PC-3 (cell line): ENCODE measurements at regions not wholly inside any gene's neighbourhood (a gene's known extent, or its start where the extent isn't known, plus 50 kb on each side); places are given as distances from the start of the nearest gene placed in this dataset.

Experiments used
- ATAC-seq: fragments of 200-7000 bp; cut with Tn5 transposase; 2 replicates; pipeline ENCODE4 v1.9.1; 2020; ENCODE audit warnings: mild to moderate bottlenecking, moderate library complexity
- BruUV-seq: library from RNA; stranded (reverse); fragments of 400-500 nt; replicated peaks from 2 replicates; lab custom pipeline; 2021; lab: Mats Ljungman, UMichigan
- CTCF ChIA-PET: fragments of 300-600 bp; sonication (Branson Sonifier 250); formaldehyde crosslinking; loops from one replicate; lab custom pipeline; 2022; ENCODE audit warnings: antibody characterized with exemption; lab: Charles Lee
- POLR2A ChIA-PET: fragments of 300-600 bp; sonication (Branson Sonifier 250); formaldehyde crosslinking; loops from one replicate; lab custom pipeline; 2022; ENCODE audit warnings: antibody characterized with exemption; ENCODE audit not compliant: unreplicated experiment; lab: Charles Lee
- DNase-seq: peaks from one replicate; pipeline ENCODE4 v3.0.0-alpha.2; 2015
- H2AFZ ChIP-seq: fragments of 300-600 bp; sonication (generic); 2 replicates; pipeline ENCODE4 v1.6.0; 2016; ENCODE audit warnings: antibody characterized with exemption, low read length
- H3F3A ChIP-seq: fragments of 300-600 bp; sonication (generic); one replicate; pipeline ENCODE4 v1.6.0; 2017; ENCODE audit warnings: antibody characterized with exemption, low read length, control low read depth, mild to moderate bottlenecking; ENCODE audit not compliant: unreplicated experiment
- H3K27ac ChIP-seq: fragments of 300-600 bp; sonication (generic); 2 replicates; pipeline ENCODE4 v1.5.1; 2016; ENCODE audit warnings: mild to moderate bottlenecking, low read length
- H3K27me3 ChIP-seq: fragments of 300-600 bp; sonication (generic); 2 replicates; pipeline ENCODE4 v1.6.1; 2016; ENCODE audit warnings: low read length, mixed read lengths
- H3K36me3 ChIP-seq: fragments of 300-600 bp; sonication (generic); 2 replicates; pipeline ENCODE4 v1.6.1; 2016; ENCODE audit warnings: low read depth, mixed run types, low read length, mixed read lengths
- H3K4me1 ChIP-seq: fragments of 300-600 bp; sonication (generic); 2 replicates; pipeline ENCODE4 v1.5.1; 2016; ENCODE audit warnings: low read length; ENCODE audit not compliant: insufficient read depth
- H3K4me2 ChIP-seq: fragments of 300-600 bp; sonication (generic); 2 replicates; pipeline ENCODE4 v1.6.0; 2016; ENCODE audit warnings: low read length
- H3K4me3 ChIP-seq: fragments of 300-600 bp; sonication (generic); 2 replicates; pipeline ENCODE4 v1.5.1; 2016; ENCODE audit warnings: mild to moderate bottlenecking, low read length, mixed read lengths
- H3K79me2 ChIP-seq: fragments of 300-600 bp; sonication (generic); 2 replicates; pipeline ENCODE4 v1.6.1; 2017; ENCODE audit warnings: low read length, mixed read lengths
- H3K9ac ChIP-seq: fragments of 300-600 bp; sonication (generic); 2 replicates; pipeline ENCODE4 v1.6.0; 2016; ENCODE audit warnings: mild to moderate bottlenecking, low read length
- H3K9me2 ChIP-seq: fragments of 300-600 bp; sonication (generic); replicated peaks from 2 replicates; pipeline ENCODE4 v1.6.1; 2016; ENCODE audit warnings: mixed run types, low read length, mixed read lengths
- H3K9me3 ChIP-seq: fragments of 300-600 bp; sonication (generic); 2 replicates; pipeline ENCODE4 v1.6.1; 2016; ENCODE audit warnings: low read length, mixed read lengths
- H4K20me1 ChIP-seq: fragments of 300-600 bp; sonication (generic); 2 replicates; pipeline ENCODE4 v1.6.1; 2016; ENCODE audit warnings: low read length, mixed read lengths
- EZH2 ChIP-seq: fragments of 300-600 bp; sonication (generic); IDR thresholded peaks from one replicate; pipeline ENCODE4 v1.6.1; 2017; ENCODE audit warnings: antibody characterized with exemption, mild to moderate bottlenecking, low read length; ENCODE audit not compliant: unreplicated experiment
- EZH2phosphoT487 ChIP-seq: fragments of 300-600 bp; sonication (generic); IDR thresholded peaks from 2 replicates; pipeline ENCODE4 v1.6.1; 2018; ENCODE audit warnings: mild to moderate bottlenecking, antibody characterized with exemption, low read length, borderline replicate concordance
- intact Hi-C: fragments of 100-400 bp; cut with micrococcal nuclease; formaldehyde crosslinking; loops from 2 replicates; pipeline ENCODE4 v1.9.0; 2023
- TF ChIP-seq, protein P1 (sequence below): fragments of 300-600 bp; sonication (generic); conservative IDR thresholded peaks from 2 replicates; pipeline ENCODE4 v1.5.1; 2017; ENCODE audit warnings: antibody characterized with exemption, low read depth, mild to moderate bottlenecking, low read length

DNA sequence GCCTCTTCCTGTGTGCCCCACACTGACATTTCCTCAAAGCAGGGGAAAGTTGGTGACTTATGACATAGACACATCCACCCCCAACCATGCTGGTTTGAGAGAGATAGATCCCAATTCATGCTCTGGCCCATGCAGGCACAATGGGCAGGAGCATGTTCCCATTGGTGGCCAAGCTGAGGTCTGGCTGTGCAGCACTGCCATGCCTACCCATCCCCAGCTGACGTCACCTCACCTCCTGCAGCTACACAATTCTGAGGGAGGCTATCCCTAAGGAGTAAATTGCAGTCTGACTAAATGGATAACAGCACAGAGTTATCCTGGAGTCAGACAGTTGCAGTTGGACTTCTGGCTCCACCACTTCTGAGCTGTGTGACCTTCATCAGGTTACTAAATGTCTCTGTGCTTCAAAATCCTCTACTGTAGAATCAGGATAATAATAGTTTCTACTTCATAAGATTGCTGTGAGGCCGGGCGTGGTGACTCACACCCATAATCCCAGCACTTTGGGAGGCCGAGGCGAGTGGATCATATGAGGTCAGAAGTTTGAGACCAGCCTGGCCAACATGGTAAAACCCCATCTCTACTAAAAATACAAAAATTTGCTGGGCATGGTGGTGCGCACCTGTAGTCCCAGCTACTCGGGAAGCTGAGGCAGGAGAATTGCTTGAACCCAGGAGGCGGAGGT lies 323.9 kb downstream of the BCL11B start:
- no peak for ATAC-seq
- TF ChIP-seq EZH2 (no peak), EZH2phosphoT487 (no peak)
- TF ChIP-seq, protein P1, sequence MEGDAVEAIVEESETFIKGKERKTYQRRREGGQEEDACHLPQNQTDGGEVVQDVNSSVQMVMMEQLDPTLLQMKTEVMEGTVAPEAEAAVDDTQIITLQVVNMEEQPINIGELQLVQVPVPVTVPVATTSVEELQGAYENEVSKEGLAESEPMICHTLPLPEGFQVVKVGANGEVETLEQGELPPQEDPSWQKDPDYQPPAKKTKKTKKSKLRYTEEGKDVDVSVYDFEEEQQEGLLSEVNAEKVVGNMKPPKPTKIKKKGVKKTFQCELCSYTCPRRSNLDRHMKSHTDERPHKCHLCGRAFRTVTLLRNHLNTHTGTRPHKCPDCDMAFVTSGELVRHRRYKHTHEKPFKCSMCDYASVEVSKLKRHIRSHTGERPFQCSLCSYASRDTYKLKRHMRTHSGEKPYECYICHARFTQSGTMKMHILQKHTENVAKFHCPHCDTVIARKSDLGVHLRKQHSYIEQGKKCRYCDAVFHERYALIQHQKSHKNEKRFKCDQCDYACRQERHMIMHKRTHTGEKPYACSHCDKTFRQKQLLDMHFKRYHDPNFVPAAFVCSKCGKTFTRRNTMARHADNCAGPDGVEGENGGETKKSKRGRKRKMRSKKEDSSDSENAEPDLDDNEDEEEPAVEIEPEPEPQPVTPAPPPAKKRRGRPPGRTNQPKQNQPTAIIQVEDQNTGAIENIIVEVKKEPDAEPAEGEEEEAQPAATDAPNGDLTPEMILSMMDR, result no peak
- no peak overlapping the region for H3K4me3 ChIP-seq

DNA sequence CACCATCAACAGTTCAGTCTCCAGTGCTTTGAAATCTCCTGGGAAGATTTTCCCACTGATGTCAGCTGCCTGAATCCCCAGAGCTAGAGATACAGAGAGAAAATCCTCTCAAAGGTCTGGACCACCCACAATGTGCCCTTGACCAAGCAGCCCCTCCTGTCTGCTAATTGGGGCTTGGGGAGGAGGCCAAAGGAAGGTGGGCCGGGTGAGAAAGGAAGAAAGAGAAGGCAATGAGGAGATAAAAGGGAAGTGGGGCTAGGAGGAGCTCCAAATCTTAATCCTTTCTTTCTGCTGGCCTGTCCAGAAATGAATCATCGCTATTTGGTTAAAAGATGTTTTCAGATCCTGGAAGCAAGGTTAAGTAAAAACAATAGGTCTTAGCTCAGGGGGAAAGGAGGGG lies 322.9 kb downstream of the BCL11B start:
- Histone ChIP-seq H3K9me2 (no peaks in the 10 kb centered on the region), H3K9ac (no peak overlapping the region), H3K27me3 (peaks cover 13% of the 10 kb centered on the region), H3F3A (no peaks in the 10 kb centered on the region), H3K4me2 (no peak overlapping the region), H3K9me3 (no peaks in the 10 kb centered on the region), H3K4me1 (no peaks in the 10 kb centered on the region), H4K20me1 (no peaks in the 10 kb centered on the region), H3K27ac (no peak overlapping the region), H3K79me2 (no peaks in the 10 kb centered on the region), H2AFZ (no peak overlapping the region), H3K36me3 (no peaks in the 10 kb centered on the region), H3K4me3 (no peak overlapping the region)
- ChIA-PET CTCF (no interaction called here), POLR2A (no interaction called here)
- TF ChIP-seq, protein P1, result no peak
- TF ChIP-seq EZH2phosphoT487 (no peak), EZH2 (no peak)
- no peak for ATAC-seq
- intact Hi-C loops, result no loop called here
- DNase-seq, result no peak
- no TSS peak for BruUV-seq

More for the DNA sequence above, 323.9 kb downstream of the BCL11B start:
- no peak overlapping the region for H3K4me2 ChIP-seq
- H2AFZ ChIP-seq, result no peak overlapping the region
- no peaks in the 10 kb centered on the region for H3K36me3 ChIP-seq
- no peaks in the 10 kb centered on the region for H3K4me1 ChIP-seq
- no peaks in the 10 kb centered on the region for H3K9me3 ChIP-seq
- ChIA-PET CTCF (no interaction called here), POLR2A (no interaction called here)
- intact Hi-C loops, result no loop called here
- no peak overlapping the region for H3K9ac ChIP-seq
- H3F3A ChIP-seq, result no peaks in the 10 kb centered on the region
- no peaks in the 10 kb centered on the region for H3K79me2 ChIP-seq
- no peaks in the 10 kb centered on the region for H4K20me1 ChIP-seq
- BruUV-seq, result no TSS peak
- peaks cover 3% of the 10 kb centered on the region; the same call in 1 of the 2 replicates for H3K27me3 ChIP-seq
- no peak for DNase-seq
- no peaks in the 10 kb centered on the region for H3K9me2 ChIP-seq
- no peak overlapping the region for H3K27ac ChIP-seq

DNA sequence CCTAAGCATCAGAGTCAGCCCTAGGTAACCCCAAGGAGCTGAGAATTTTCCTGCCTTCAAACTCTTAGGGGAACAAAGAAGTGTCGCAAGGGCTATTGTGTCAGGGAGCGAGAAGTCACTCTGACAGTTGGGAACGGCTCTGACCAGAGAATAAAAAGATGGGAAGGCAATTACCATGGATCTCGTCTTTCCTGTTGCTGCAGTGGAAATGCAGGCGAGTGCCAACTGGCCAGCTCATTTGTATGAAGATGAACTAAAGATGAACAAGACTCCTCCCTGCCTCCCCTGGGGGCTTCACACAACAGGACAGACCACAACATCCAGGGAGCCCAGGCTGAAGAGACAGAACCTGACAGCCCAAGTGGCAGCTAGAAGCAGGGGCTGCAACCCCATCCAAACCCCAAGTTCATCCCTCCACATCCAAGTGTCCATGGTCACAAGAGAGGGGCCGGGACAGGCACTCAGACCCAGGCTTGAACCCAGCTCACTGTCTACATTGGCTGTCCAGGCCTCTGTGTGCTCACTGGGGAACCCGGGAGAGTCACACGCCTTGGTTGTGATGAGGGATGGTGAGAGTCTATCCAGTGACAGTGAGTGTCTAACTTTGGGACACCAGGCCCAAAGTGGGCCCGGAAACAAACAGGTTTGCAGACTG lies 322.4 kb downstream of the BCL11B start:
- Histone ChIP-seq H3K36me3 (no peaks in the 10 kb centered on the region), H4K20me1 (no peaks in the 10 kb centered on the region), H3K4me2 (no peak overlapping the region), H3K9me3 (no peaks in the 10 kb centered on the region), H3K27ac (no peak overlapping the region), H3K9ac (no peak overlapping the region), H3K27me3 (peaks cover 18% of the 10 kb centered on the region), H3K9me2 (no peaks in the 10 kb centered on the region), H3F3A (no peaks in the 10 kb centered on the region), H3K4me1 (no peaks in the 10 kb centered on the region), H3K79me2 (no peaks in the 10 kb centered on the region), H3K4me3 (no peak overlapping the region), H2AFZ (no peak overlapping the region)
- no peak for DNase-seq
- TF ChIP-seq EZH2phosphoT487 (no peak), EZH2 (no peak)
- TF ChIP-seq, protein P1, result no peak
- ChIA-PET POLR2A (no interaction called here), CTCF (no interaction called here)
- no peak for ATAC-seq
- BruUV-seq, result no TSS peak
- intact Hi-C loops, result no loop called here
